Spleen (tissue), 7 donors: ENCODE measurements at regions not wholly inside any gene's neighbourhood (a gene's known extent, or its start where the extent isn't known, plus 50 kb on each side); places are given as distances from the start of the nearest gene placed in this dataset.

ENCODE experiments used
- CTCF ChIP-seq, 11 experiments: fragments of 200-600 bp in 7 of 11; fragments of 450-650 bp in 4 of 11; sonication (generic) in 4 of 11; IDR thresholded peaks in 8 of 11; conservative IDR thresholded peaks in 3 of 11; 1 replicate in 7 of 11; 2 replicates in 4 of 11; pipeline versions ENCODE4 v1.4.0 to v1.8.0; 2016 to 2021; ENCODE audit warnings: antibody characterized with exemption in 11 of 11, inconsistent platforms in 4 of 11, mild to moderate bottlenecking in 1 of 11
- POLR2A ChIP-seq, 3 donors: fragments of 450-650 bp; IDR thresholded peaks; one replicate each; pipeline ENCODE4 v1.5.1; 2017; ENCODE audit warnings: antibody characterized with exemption in 3 of 3, mild to moderate bottlenecking in 1 of 3
- POLR2AphosphoS5 ChIP-seq, 3 donors: sonication (generic); formaldehyde crosslinking; IDR thresholded peaks; one replicate each; pipeline ENCODE4 v1.5.1; 2017; ENCODE audit warnings: antibody characterized with exemption in 3 of 3
- donor health status: DM: no; HTN: no; CAD: no; lungs with moderate emphysema.
- donor health status: DM: no; HTN: no; CAD: no.
- donor health status: DM: no; HTN: no; CAD: no.

- TF ChIP-seq POLR2AphosphoS5 (IDR thresholded peaks at IDR 0.05) (no peak), CTCF (IDR thresholded peaks at IDR 0.05 in 8 of 11, conservative IDR thresholded peaks at IDR 0.05 in 3 of 11) (no peak), POLR2A (IDR thresholded peaks at IDR 0.05) (no peak)
Measured at GRCh38 chr2:123532994-123533393, 492.1 kb upstream of the CNTNAP5 start.
